Suprapubic skin (tissue), 4 donors: ENCODE measurements at regions not wholly inside any gene's neighbourhood (a gene's known extent, or its start where the extent isn't known, plus 50 kb on each side); places are given as distances from the start of the nearest gene placed in this dataset.

ENCODE experiments used
- CTCF ChIP-seq, 2 donors: fragments of 200-600 bp in 1 of 2; fragments of 450-650 bp in 1 of 2; sonication (generic) in 1 of 2; IDR thresholded peaks; one replicate each; pipeline ENCODE4 v1.5.1; 2016 to 2019; ENCODE audit warnings: antibody characterized with exemption in 2 of 2, mild to moderate bottlenecking in 1 of 2, moderate library complexity in 1 of 2
- EP300 ChIP-seq: sonication (generic); formaldehyde crosslinking; IDR thresholded peaks from one replicate; pipeline ENCODE4 v1.6.1; 2017; ENCODE audit warnings: antibody characterized with exemption
- POLR2A ChIP-seq, 2 donors: fragments of 450-650 bp; IDR thresholded peaks; one replicate each; pipeline ENCODE4 v1.6.1; 2017; ENCODE audit warnings: antibody characterized with exemption in 2 of 2, mild to moderate bottlenecking in 2 of 2, moderate library complexity in 2 of 2
- POLR2AphosphoS5 ChIP-seq, 3 donors: sonication (generic); formaldehyde crosslinking; IDR thresholded peaks; one replicate each; pipeline ENCODE4 v1.6.1; 2017; ENCODE audit warnings: antibody characterized with exemption in 3 of 3

- TF ChIP-seq EP300: no peak
- TF ChIP-seq CTCF (IDR thresholded peaks at IDR 0.05): no peak
- TF ChIP-seq POLR2A (IDR thresholded peaks at IDR 0.05): no peak
- TF ChIP-seq POLR2AphosphoS5 (IDR thresholded peaks at IDR 0.05): no peak
Measured at GRCh38 chr9:80242022-80242421, 670.3 kb downstream of the TLE4 start.
